ENCODE measurements at regions not wholly inside any gene's neighbourhood (a gene's known extent, or its start where the extent isn't known, plus 50 kb on each side); places are given as distances from the start of the nearest gene placed in this dataset.

DNA sequence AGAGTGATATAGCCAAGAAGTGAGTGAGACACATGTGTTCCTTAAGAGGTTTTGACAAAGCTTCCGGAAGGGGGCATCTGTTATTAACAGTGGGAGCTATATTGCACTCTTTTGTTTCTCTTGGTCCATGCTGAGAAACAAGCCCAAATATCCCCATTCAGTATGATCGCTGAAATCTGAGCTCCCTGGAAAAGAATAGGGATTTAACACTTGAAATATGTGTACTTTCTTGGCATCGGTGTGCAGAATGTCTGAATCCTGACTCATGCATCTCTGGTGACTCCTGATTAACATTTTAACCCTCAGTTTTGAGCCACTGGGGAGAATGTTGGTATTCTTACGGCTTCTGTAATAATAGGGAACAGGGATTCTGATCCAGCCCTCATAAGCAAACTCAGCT is 448.1 kb downstream of the TSN start:
- TF ChIP-seq ZBTB20 (tag by site-specific recombination; IDR thresholded peaks at IDR 0.05): no peak
- TF ChIP-seq, protein P1, sequence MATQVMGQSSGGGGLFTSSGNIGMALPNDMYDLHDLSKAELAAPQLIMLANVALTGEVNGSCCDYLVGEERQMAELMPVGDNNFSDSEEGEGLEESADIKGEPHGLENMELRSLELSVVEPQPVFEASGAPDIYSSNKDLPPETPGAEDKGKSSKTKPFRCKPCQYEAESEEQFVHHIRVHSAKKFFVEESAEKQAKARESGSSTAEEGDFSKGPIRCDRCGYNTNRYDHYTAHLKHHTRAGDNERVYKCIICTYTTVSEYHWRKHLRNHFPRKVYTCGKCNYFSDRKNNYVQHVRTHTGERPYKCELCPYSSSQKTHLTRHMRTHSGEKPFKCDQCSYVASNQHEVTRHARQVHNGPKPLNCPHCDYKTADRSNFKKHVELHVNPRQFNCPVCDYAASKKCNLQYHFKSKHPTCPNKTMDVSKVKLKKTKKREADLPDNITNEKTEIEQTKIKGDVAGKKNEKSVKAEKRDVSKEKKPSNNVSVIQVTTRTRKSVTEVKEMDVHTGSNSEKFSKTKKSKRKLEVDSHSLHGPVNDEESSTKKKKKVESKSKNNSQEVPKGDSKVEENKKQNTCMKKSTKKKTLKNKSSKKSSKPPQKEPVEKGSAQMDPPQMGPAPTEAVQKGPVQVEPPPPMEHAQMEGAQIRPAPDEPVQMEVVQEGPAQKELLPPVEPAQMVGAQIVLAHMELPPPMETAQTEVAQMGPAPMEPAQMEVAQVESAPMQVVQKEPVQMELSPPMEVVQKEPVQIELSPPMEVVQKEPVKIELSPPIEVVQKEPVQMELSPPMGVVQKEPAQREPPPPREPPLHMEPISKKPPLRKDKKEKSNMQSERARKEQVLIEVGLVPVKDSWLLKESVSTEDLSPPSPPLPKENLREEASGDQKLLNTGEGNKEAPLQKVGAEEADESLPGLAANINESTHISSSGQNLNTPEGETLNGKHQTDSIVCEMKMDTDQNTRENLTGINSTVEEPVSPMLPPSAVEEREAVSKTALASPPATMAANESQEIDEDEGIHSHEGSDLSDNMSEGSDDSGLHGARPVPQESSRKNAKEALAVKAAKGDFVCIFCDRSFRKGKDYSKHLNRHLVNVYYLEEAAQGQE (tag by site-specific recombination; IDR thresholded peaks at IDR 0.05): no peak
